ENCODE measurements at regions not wholly inside any gene's neighbourhood (a gene's known extent, or its start where the extent isn't known, plus 50 kb on each side); places are given as distances from the start of the nearest gene placed in this dataset.

GRCh38 chr7:26593393-26593792 is 271.0 kb downstream of the SKAP2 start (continued):
- no peak for TF ChIP-seq ZBTB33 (CRISPR knock-in tag; IDR thresholded peaks at IDR 0.05)
- no peak for TF ChIP-seq ZNF407 (IDR thresholded peaks at IDR 0.05; ENCODE audit: low read depth)
- TF ChIP-seq GTF2F1 (IDR thresholded peaks at IDR 0.05; ENCODE audit: low read depth, low read length) = no peak
- no peak for TF ChIP-seq SMC3 (conservative IDR thresholded peaks at IDR 0.05; ENCODE audit: insufficient read depth, low read depth, low read length)

Measured in K562 (cell line).